Sigmoid colon (tissue), 4 donors: ENCODE measurements at regions not wholly inside any gene's neighbourhood (a gene's known extent, or its start where the extent isn't known, plus 50 kb on each side); places are given as distances from the start of the nearest gene placed in this dataset.

Source experiments
- POLR2A ChIP-seq, 2 donors: fragments of 450-650 bp; IDR thresholded peaks; one replicate each; pipeline ENCODE4 v1.6.1; 2016; ENCODE audit warnings: antibody characterized with exemption in 2 of 2, mild to moderate bottlenecking in 2 of 2, moderate library complexity in 2 of 2
- POLR2AphosphoS5 ChIP-seq, 4 donors: sonication (generic); formaldehyde crosslinking; IDR thresholded peaks; one replicate each; pipeline ENCODE4 v1.6.1; 2017; ENCODE audit warnings: antibody characterized with exemption in 4 of 4
- TF ChIP-seq, protein P1 (sequence below), 4 experiments: fragments of 450-650 bp in 3 of 4; fragments of 200-600 bp in 1 of 4; IDR thresholded peaks; one replicate each; pipeline ENCODE4 v1.5.1; 2016 to 2019; ENCODE audit warnings: antibody characterized with exemption in 4 of 4, mild to moderate bottlenecking in 3 of 4, moderate library complexity in 2 of 4

DNA sequence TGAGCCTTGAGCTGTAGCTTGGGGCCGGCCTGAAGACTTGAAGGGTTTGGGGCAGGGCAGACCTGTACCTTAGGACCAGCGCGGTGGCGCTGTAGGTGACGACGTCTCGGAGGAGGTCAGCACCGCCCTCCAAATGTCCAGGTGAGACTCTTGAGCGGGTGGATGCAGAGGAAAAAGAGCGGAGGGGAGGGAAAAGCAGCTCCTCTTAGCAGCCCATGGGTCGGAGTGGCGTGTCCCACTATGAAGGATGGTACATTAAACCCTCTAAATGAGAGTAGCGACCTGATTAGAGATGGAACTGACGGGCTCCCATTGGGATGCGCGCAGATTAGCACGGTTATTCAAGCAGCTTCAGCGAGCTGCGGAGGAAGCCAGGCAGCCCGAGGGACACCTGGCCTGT is 77.0 kb upstream of the MAP1LC3B2 start:
- TF ChIP-seq POLR2A (IDR thresholded peaks at IDR 0.05) (no peak), POLR2AphosphoS5 (IDR thresholded peaks at IDR 0.05) (no peak)
- TF ChIP-seq, protein P1, sequence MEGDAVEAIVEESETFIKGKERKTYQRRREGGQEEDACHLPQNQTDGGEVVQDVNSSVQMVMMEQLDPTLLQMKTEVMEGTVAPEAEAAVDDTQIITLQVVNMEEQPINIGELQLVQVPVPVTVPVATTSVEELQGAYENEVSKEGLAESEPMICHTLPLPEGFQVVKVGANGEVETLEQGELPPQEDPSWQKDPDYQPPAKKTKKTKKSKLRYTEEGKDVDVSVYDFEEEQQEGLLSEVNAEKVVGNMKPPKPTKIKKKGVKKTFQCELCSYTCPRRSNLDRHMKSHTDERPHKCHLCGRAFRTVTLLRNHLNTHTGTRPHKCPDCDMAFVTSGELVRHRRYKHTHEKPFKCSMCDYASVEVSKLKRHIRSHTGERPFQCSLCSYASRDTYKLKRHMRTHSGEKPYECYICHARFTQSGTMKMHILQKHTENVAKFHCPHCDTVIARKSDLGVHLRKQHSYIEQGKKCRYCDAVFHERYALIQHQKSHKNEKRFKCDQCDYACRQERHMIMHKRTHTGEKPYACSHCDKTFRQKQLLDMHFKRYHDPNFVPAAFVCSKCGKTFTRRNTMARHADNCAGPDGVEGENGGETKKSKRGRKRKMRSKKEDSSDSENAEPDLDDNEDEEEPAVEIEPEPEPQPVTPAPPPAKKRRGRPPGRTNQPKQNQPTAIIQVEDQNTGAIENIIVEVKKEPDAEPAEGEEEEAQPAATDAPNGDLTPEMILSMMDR (IDR thresholded peaks at IDR 0.05), result no peak
